ENCODE measurements at regions not wholly inside any gene's neighbourhood (a gene's known extent, or its start where the extent isn't known, plus 50 kb on each side); places are given as distances from the start of the nearest gene placed in this dataset.

DNA sequence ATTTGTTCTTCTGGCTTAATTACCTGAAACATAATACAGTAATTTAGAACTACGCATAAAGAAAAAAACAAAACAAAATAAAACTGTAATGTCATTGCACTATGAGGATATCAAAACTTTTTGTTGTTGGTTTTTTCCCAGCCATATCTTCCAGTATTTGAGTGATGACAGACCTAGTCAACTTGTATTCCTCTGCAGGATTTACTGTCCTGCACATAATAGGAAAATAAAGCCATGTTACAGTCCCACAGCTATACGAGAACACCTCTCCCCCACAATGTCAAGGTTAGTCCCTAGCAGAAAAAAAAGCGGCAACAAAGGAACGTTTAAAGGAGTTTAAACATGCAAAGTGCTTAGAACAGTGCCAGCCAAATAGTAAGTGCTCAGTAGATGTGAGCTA, 55.3 kb upstream of the PRDX6 start:
- Histone ChIP-seq H3K4me3 (ENCODE audit: low read depth, low read length) (no peak overlapping the region), H3K36me3 (ENCODE audit: control insufficient read depth, insufficient read depth, low read length) (no peaks in the 10 kb centered on the region), H3K27me3 (ENCODE audit: control insufficient read depth, insufficient read depth, low read length) (no peaks in the 10 kb centered on the region)

DNA sequence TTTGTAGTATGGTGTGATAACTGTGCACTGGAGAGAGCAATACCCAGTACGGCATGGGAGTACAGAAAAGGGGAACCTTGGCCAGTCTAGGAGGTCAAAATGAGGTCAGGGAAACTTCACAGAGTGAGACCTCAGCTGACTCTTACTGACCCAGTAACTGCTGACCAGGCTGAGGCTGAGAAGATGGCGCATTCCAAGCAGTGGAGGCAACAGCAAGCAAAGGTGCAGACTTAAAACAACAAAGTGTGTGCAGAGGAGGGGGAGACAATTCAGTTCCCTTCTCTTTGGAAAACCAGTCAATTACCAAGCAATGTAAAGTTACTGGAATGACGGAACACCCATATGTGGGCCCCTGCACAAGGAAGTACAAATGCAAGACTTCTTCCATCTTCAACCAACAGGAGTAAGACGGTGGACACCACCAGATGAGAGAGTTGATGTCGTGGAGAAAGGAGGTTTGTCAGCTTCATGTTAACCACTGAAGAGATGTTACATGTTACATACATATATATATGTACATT, 54.6 kb upstream of the PRDX6 start:
- Histone ChIP-seq H3K36me3 (ENCODE audit: control insufficient read depth, insufficient read depth, low read length) (no peaks in the 10 kb centered on the region), H3K4me3 (ENCODE audit: low read depth, low read length) (no peak overlapping the region), H3K27me3 (ENCODE audit: control insufficient read depth, insufficient read depth, low read length) (no peaks in the 10 kb centered on the region)
- TF ChIP-seq, protein P1, sequence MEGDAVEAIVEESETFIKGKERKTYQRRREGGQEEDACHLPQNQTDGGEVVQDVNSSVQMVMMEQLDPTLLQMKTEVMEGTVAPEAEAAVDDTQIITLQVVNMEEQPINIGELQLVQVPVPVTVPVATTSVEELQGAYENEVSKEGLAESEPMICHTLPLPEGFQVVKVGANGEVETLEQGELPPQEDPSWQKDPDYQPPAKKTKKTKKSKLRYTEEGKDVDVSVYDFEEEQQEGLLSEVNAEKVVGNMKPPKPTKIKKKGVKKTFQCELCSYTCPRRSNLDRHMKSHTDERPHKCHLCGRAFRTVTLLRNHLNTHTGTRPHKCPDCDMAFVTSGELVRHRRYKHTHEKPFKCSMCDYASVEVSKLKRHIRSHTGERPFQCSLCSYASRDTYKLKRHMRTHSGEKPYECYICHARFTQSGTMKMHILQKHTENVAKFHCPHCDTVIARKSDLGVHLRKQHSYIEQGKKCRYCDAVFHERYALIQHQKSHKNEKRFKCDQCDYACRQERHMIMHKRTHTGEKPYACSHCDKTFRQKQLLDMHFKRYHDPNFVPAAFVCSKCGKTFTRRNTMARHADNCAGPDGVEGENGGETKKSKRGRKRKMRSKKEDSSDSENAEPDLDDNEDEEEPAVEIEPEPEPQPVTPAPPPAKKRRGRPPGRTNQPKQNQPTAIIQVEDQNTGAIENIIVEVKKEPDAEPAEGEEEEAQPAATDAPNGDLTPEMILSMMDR (IDR thresholded peaks at IDR 0.05; ENCODE audit: insufficient read depth, low read length, poor library complexity, severe bottlenecking) = no peak
- no peak for DNase-seq (ENCODE audit: low read depth)

More for the DNA sequence above, 55.3 kb upstream of the PRDX6 start:
- DNase-seq (ENCODE audit: low read depth) = no peak
- TF ChIP-seq, protein P1 (IDR thresholded peaks at IDR 0.05; ENCODE audit: insufficient read depth, low read length, poor library complexity, severe bottlenecking) = no peak

- Histone ChIP-seq H3K36me3 (ENCODE audit: control insufficient read depth, insufficient read depth, low read length) (no peaks in the 10 kb centered on the region), H3K27me3 (ENCODE audit: control insufficient read depth, insufficient read depth, low read length) (no peaks in the 10 kb centered on the region), H3K4me3 (ENCODE audit: low read depth, low read length) (no peak overlapping the region)
- TF ChIP-seq, protein P1 (IDR thresholded peaks at IDR 0.05; ENCODE audit: insufficient read depth, low read length, poor library complexity, severe bottlenecking) = no peak
- no peak for DNase-seq (ENCODE audit: low read depth)
These were observed 53.8 kb upstream of the PRDX6 start for GRCh38 chr1:173423291-173423690.

DNA sequence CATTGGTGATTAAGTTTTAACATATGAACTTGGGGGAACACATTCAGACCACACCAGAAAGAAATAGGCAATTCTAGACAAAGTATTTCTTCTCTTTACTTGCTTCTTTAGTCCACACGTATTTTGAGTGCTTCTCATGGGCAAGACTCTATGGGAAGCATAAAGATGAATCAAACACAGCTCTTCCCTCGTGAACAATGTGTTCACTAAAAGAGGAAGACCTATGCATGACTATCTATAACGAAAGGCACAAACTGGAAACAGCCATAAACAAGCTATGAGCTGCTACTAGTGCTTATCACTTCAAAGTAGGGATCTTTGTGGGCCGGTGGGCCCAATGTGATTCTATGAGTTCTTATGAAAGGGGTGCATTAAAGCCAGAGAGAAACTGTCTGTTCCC, 53.0 kb upstream of the PRDX6 start:
- Histone ChIP-seq H3K36me3 (ENCODE audit: control insufficient read depth, insufficient read depth, low read length) (no peaks in the 10 kb centered on the region), H3K27me3 (ENCODE audit: control insufficient read depth, insufficient read depth, low read length) (no peaks in the 10 kb centered on the region), H3K4me3 (ENCODE audit: low read depth, low read length) (no peak overlapping the region)
- no peak for DNase-seq (ENCODE audit: low read depth)
- TF ChIP-seq, protein P1 (IDR thresholded peaks at IDR 0.05; ENCODE audit: insufficient read depth, low read length, poor library complexity, severe bottlenecking) = no peak

DNA sequence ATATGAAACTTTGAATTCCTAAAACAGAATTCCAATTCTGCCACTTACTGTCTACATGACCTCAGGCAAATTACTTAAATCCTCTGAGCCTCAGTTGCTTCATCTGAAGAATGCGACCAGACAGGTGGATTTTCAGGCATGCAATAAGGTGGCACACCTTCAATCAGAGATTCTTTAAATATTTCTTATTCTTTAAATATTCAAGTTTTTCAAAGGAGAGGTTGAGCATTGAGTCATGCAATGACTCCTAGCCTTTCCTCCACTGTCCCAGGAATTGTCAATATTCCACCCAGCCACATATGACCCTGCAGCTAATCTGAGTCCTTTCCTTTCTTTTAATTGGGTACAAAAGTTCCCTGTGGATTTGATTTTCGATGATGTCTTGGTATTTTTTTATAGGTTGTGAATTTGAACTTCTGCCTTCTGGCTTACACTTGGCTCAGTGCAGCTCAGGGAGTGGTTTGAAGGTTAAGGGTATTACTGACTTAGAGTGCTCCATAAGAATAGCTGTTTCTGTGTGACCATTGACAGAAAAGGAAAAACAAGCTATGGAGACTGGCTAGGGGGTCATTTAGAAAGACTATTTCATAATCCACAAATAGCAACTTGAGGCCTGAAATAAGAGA, 52.2 kb upstream of the PRDX6 start:
- H3K36me3 ChIP-seq (ENCODE audit: control insufficient read depth, insufficient read depth, low read length) = no peaks in the 10 kb centered on the region
- no peak overlapping the region for H3K4me3 ChIP-seq (ENCODE audit: low read depth, low read length)
- TF ChIP-seq, protein P1 (IDR thresholded peaks at IDR 0.05; ENCODE audit: insufficient read depth, low read length, poor library complexity, severe bottlenecking) = no peak
- no peaks in the 10 kb centered on the region for H3K27me3 ChIP-seq (ENCODE audit: control insufficient read depth, insufficient read depth, low read length)
- no peak for DNase-seq (ENCODE audit: low read depth)

DNA sequence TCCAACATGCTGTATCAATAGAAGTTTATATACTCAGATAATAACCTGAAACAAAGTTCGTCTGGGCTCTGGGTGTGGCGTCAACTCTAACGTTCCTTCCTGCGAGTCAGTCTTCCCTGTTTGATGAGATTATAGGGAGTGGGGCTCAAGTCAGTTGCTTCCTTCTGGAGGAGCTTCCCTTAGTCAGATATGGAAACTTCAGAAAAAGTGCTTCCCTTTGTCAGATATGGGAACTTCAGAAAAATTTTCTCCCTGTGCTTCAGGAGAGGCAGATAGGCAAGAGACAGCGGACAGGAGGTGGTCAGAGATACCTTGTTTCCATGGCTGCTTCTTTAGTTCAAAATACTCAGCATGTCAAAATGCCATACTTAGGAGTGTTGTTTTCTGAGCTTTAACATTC, 51.1 kb upstream of the PRDX6 start:
- TF ChIP-seq, protein P1 (IDR thresholded peaks at IDR 0.05; ENCODE audit: insufficient read depth, low read length, poor library complexity, severe bottlenecking) = no peak
- DNase-seq (ENCODE audit: low read depth) = no peak
- Histone ChIP-seq H3K4me3 (ENCODE audit: low read depth, low read length) (no peak overlapping the region), H3K27me3 (ENCODE audit: control insufficient read depth, insufficient read depth, low read length) (no peaks in the 10 kb centered on the region), H3K36me3 (ENCODE audit: control insufficient read depth, insufficient read depth, low read length) (no peaks in the 10 kb centered on the region)

All from kidney epithelial cell (primary cell).